ENCODE measurements at regions not wholly inside any gene's neighbourhood (a gene's known extent, or its start where the extent isn't known, plus 50 kb on each side); places are given as distances from the start of the nearest gene placed in this dataset.

DNA sequence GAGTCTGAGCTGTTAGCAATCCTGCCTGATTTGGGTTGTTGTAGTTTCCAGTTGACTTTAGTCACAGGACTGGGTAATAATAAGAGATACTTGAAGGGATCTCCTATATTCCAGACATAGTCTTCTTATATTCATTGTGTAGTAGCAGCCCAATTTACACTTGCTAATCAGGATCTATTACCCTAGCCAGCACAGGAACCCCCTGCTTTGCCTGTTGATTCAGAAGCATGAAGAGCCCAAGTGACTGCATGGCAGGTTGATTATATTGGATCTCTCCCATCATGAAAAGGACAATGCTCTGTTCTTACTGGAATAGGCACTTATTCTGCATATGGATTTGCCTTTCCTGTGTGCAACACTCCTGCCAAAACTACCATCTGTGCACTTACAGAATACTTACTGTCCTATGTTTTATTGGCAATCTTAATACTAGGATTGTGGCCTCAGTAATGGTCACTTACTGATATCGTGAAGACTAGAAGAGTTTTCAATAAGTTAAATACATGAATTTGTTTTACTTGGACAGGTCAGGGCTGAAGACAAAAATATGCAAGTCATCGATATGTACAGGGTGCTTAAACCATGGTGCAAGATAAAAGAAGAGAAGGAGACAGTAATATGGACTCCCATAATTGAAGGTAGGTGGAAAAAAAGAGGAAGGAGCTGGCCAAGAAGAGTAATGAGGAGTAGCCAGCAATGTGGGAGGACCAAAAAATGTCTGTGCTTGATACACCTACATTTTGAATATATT lies 304.1 kb downstream of the MCTP2 start:
- H3K4me1 ChIP-seq (ENCODE audit: control insufficient read depth, insufficient read depth, low read length), result peaks cover 8% of the 10 kb centered on the region

DNA sequence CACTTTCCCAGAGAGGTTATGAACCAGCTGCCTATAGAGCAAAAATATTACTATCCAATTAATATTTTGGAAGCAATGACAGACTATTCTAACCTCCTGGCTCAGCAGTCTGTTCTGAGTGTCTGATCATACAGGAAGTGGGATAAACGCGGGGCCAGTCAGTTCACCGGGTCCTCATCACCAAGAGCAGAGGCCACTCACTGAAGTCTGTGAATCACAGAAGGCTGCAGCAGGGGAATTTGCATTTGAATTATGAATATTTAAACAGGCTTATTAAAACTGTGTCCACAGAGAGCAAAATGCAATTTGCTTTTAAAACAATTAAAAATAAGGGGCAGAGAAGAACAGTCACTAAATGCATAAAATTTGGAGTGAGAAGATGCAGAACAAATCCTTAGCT lies 305.2 kb downstream of the MCTP2 start:
- H3K9ac ChIP-seq (ENCODE audit: low read depth, low read length), result no peak overlapping the region
- H3K9me3 ChIP-seq (ENCODE audit: control insufficient read depth, insufficient read depth, low read length), result no peaks in the 10 kb centered on the region

More for the DNA sequence above, 304.1 kb downstream of the MCTP2 start:
- no peak overlapping the region for H3K4me3 ChIP-seq (ENCODE audit: low read depth, low read length)
- no peak overlapping the region for H3K9ac ChIP-seq (ENCODE audit: low read depth, low read length)
- no peaks in the 10 kb centered on the region for H3K27me3 ChIP-seq (ENCODE audit: control insufficient read depth, insufficient read depth, low read length)
- H3K27ac ChIP-seq (ENCODE audit: low read depth, low read length), result no peak overlapping the region
- H3K9me3 ChIP-seq (ENCODE audit: control insufficient read depth, insufficient read depth, low read length), result no peaks in the 10 kb centered on the region
- no peaks in the 10 kb centered on the region for H3K36me3 ChIP-seq (ENCODE audit: control insufficient read depth, insufficient read depth, low read length)

DNA sequence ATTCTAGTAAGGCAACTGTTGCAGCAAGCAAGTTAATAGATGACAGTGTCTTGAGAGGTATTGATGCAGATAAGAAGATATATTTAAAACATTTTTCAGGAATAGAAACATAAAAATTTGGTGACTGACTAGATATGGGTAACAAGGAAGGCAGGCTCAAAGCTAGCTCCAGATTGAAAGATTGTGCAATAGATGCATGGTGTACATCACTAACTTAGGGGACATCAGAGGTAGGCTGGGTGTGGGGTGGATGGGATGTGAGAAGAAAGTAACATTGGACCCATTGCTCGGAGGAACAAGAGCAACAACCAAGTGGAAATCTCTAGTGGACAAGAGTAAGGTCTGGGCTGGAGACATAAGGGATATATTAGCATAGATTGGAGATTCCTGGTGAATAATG lies 306.9 kb downstream of the MCTP2 start:
- H3K4me3 ChIP-seq (ENCODE audit: low read depth, low read length), result no peak overlapping the region
- no peaks in the 10 kb centered on the region for H3K27me3 ChIP-seq (ENCODE audit: control insufficient read depth, insufficient read depth, low read length)
- H3K9ac ChIP-seq (ENCODE audit: low read depth, low read length), result no peak overlapping the region
- no peaks in the 10 kb centered on the region for H3K9me3 ChIP-seq (ENCODE audit: control insufficient read depth, insufficient read depth, low read length)
- H3K27ac ChIP-seq (ENCODE audit: low read depth, low read length), result no peak overlapping the region
- no peaks in the 10 kb centered on the region for H3K36me3 ChIP-seq (ENCODE audit: control insufficient read depth, insufficient read depth, low read length)
- no peaks in the 10 kb centered on the region for H3K4me1 ChIP-seq (ENCODE audit: control insufficient read depth, insufficient read depth, low read length)

More for the DNA sequence above, 305.2 kb downstream of the MCTP2 start:
- Histone ChIP-seq H3K4me1 (ENCODE audit: control insufficient read depth, insufficient read depth, low read length) (peaks cover 8% of the 10 kb centered on the region), H3K27ac (ENCODE audit: low read depth, low read length) (no peak overlapping the region), H3K27me3 (ENCODE audit: control insufficient read depth, insufficient read depth, low read length) (no peaks in the 10 kb centered on the region), H3K36me3 (ENCODE audit: control insufficient read depth, insufficient read depth, low read length) (no peaks in the 10 kb centered on the region), H3K4me3 (ENCODE audit: low read depth, low read length) (no peak overlapping the region)

DNA sequence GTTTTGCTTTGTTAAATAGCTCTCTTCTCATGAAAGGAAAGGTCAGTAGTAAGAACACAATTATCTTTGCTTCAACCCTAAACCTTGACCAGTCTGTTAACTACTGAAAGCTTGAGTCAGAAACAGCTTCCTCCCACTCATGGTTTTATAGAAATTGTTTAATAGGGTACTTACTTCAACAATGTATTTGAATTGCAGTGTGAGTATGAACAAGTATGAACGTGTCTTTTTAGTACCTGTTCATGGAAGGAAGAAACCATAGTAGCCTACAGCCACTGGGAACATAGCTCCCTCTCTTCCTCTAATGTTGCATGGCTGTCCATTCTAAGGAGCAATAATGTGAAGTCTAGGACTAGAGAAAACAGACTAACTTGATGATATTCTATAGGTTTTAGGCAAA lies 311.0 kb downstream of the MCTP2 start:
- Histone ChIP-seq H3K36me3 (ENCODE audit: control insufficient read depth, insufficient read depth, low read length) (no peaks in the 10 kb centered on the region), H3K4me3 (ENCODE audit: low read depth, low read length) (no peak overlapping the region), H3K4me1 (ENCODE audit: control insufficient read depth, insufficient read depth, low read length) (no peaks in the 10 kb centered on the region), H3K27ac (ENCODE audit: low read depth, low read length) (no peak overlapping the region), H3K9me3 (ENCODE audit: control insufficient read depth, insufficient read depth, low read length) (no peaks in the 10 kb centered on the region), H3K27me3 (ENCODE audit: control insufficient read depth, insufficient read depth, low read length) (no peaks in the 10 kb centered on the region), H3K9ac (ENCODE audit: low read depth, low read length) (no peak overlapping the region)

DNA sequence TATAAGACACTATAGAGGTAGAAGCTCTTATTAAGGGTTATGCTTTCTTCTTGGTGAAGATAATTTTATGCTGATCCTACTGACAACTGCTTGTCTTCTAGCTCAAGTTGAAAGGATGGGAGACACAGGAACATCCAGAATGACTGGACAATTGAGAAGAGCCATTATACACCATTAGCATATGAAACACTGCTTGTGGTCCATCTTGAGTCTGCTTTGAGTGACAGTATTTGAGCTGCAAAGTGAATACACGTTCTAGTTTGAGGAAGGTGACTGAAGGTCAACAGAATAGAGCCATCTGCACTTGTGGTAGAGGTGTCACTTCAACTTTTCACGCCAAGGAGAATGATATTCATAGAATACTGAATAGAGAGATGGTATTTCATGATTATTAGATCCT lies 315.4 kb downstream of the MCTP2 start:
- no peaks in the 10 kb centered on the region for H3K9me3 ChIP-seq (ENCODE audit: control insufficient read depth, insufficient read depth, low read length)
- no peaks in the 10 kb centered on the region for H3K36me3 ChIP-seq (ENCODE audit: control insufficient read depth, insufficient read depth, low read length)
- H3K4me3 ChIP-seq (ENCODE audit: low read depth, low read length), result no peak overlapping the region
- H3K9ac ChIP-seq (ENCODE audit: low read depth, low read length), result no peak overlapping the region
- H3K4me1 ChIP-seq (ENCODE audit: control insufficient read depth, insufficient read depth, low read length), result no peaks in the 10 kb centered on the region
- H3K27ac ChIP-seq (ENCODE audit: low read depth, low read length), result no peak overlapping the region
- H3K27me3 ChIP-seq (ENCODE audit: control insufficient read depth, insufficient read depth, low read length), result no peaks in the 10 kb centered on the region

DNA sequence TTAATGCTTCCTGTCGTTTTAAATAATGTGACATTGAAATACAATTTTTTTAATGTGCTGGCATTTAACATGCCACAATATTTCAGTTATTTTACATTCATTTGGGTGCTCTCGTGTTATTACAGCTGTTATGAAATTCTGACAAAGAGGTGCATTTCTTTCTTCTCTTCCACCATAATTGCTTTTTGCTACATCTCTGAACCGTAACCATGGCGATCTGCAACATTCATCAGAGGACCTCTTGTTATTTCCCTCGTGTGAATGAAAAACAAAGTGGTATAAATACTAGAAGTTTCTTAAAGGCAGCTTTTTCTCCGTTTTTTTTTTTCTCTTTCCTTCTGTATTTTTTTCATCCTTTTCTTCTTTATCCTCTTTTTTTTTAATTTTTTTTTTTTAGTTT lies 316.4 kb downstream of the MCTP2 start:
- H3K9me3 ChIP-seq (ENCODE audit: control insufficient read depth, insufficient read depth, low read length), result no peaks in the 10 kb centered on the region
- H3K27me3 ChIP-seq (ENCODE audit: control insufficient read depth, insufficient read depth, low read length), result no peaks in the 10 kb centered on the region
- no peaks in the 10 kb centered on the region for H3K36me3 ChIP-seq (ENCODE audit: control insufficient read depth, insufficient read depth, low read length)
- no peak overlapping the region for H3K4me3 ChIP-seq (ENCODE audit: low read depth, low read length)
- H3K27ac ChIP-seq (ENCODE audit: low read depth, low read length), result no peak overlapping the region
- no peak overlapping the region for H3K9ac ChIP-seq (ENCODE audit: low read depth, low read length)
- H3K4me1 ChIP-seq (ENCODE audit: control insufficient read depth, insufficient read depth, low read length), result no peaks in the 10 kb centered on the region

DNA sequence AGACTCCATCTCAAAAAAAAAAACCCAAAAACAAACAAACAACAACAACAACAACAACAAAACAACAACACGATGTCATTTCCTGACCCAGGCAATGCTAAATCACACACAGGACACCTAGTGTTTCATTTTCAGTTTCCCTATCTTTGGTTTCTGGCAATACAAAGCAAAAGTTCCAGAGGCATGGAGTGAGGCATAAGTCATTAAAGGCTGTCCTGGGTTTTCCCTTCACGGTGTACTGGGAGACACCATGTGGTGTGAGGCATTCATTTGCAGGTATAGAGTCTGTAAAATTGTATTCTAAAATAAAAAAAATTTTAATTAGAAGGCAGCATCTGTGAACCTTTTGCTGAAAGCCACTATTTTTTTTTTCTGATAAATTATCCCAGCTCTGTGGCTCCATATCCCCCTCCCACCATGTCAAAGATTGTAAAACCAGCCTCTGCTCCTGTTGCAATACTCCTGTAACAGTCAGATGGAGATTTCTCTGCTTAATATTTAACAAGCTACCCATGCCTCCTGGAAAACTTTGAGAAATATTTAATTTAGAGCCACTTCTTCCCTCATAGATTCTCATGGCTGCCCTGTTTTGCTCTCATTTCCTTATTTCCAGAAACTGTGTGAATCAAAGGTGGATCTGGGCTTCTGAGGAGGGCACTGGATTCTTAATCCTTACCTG lies 324.6 kb downstream of the MCTP2 start:
- no peak overlapping the region for H3K4me3 ChIP-seq (ENCODE audit: low read depth, low read length)
- no peak overlapping the region for H3K27ac ChIP-seq (ENCODE audit: low read depth, low read length)
- H3K27me3 ChIP-seq (ENCODE audit: control insufficient read depth, insufficient read depth, low read length), result no peaks in the 10 kb centered on the region
- H3K36me3 ChIP-seq (ENCODE audit: control insufficient read depth, insufficient read depth, low read length), result no peaks in the 10 kb centered on the region
- no peaks in the 10 kb centered on the region for H3K4me1 ChIP-seq (ENCODE audit: control insufficient read depth, insufficient read depth, low read length)
- no peaks in the 10 kb centered on the region for H3K9me3 ChIP-seq (ENCODE audit: control insufficient read depth, insufficient read depth, low read length)
- H3K9ac ChIP-seq (ENCODE audit: low read depth, low read length), result no peak overlapping the region

DNA sequence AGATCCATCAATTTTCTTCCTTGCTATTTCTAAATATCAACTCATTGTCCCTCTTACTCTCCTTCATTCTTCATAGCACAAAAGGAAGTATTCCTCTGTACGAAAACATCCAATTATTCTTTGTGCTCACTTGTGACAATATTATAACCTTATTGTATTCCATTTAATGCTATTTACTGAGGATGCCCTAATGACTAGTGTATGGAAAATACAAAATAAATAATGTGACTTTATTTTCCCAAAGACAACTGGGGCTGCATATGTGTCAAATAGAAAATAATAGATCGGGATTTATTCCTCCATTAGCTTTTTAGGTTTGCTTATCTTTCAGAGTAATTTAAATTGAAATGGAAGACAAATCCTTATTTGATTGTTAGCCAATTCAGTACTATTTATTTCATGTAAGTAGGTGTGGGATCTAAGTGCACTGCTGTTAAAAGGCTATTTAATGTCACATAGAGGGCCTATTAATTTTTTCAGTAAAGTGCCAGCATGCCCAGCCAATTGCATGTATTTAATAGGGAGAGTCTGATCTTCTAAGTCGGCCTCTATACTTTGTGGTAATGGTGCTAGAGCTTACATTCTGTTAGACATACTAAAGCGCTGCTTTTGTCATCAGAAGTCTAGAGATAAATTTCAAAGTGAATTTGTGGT lies 329.8 kb downstream of the MCTP2 start:
- Histone ChIP-seq H3K9me3 (ENCODE audit: control insufficient read depth, insufficient read depth, low read length) (0 out of 2 replicates have a peak, but pooled peaks cover 2% of the 10 kb centered on the region), H3K4me3 (ENCODE audit: low read depth, low read length) (no peak overlapping the region), H3K27me3 (ENCODE audit: control insufficient read depth, insufficient read depth, low read length) (no peaks in the 10 kb centered on the region), H3K27ac (ENCODE audit: low read depth, low read length) (no peak overlapping the region), H3K36me3 (ENCODE audit: control insufficient read depth, insufficient read depth, low read length) (no peaks in the 10 kb centered on the region), H3K4me1 (ENCODE audit: control insufficient read depth, insufficient read depth, low read length) (no peaks in the 10 kb centered on the region), H3K9ac (ENCODE audit: low read depth, low read length) (no peak overlapping the region)

DNA sequence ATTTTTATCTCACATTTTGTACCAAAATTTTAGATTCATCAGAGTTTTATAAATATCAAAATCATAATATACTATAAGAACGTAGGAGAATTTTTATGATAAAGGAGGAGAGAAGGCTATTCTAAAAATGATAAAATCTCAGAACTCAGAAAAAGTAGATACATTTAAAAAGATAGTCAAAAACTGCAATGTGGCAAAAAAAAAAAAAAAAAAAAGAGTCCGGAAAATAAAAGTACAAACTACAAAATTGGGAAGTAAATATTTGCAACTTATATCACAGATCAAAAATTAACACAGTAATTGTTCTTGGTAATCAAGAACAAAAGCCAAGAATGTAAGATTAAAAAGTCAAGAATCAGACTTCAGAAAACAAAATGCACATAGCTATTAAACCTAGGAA lies 332.1 kb downstream of the MCTP2 start:
- Histone ChIP-seq H3K4me3 (ENCODE audit: low read depth, low read length) (no peak overlapping the region), H3K9ac (ENCODE audit: low read depth, low read length) (no peak overlapping the region), H3K4me1 (ENCODE audit: control insufficient read depth, insufficient read depth, low read length) (no peaks in the 10 kb centered on the region), H3K27ac (ENCODE audit: low read depth, low read length) (no peak overlapping the region), H3K27me3 (ENCODE audit: control insufficient read depth, insufficient read depth, low read length) (no peaks in the 10 kb centered on the region), H3K36me3 (ENCODE audit: control insufficient read depth, insufficient read depth, low read length) (no peaks in the 10 kb centered on the region), H3K9me3 (ENCODE audit: control insufficient read depth, insufficient read depth, low read length) (0 out of 2 replicates have a peak, but pooled peaks cover 2% of the 10 kb centered on the region)

DNA sequence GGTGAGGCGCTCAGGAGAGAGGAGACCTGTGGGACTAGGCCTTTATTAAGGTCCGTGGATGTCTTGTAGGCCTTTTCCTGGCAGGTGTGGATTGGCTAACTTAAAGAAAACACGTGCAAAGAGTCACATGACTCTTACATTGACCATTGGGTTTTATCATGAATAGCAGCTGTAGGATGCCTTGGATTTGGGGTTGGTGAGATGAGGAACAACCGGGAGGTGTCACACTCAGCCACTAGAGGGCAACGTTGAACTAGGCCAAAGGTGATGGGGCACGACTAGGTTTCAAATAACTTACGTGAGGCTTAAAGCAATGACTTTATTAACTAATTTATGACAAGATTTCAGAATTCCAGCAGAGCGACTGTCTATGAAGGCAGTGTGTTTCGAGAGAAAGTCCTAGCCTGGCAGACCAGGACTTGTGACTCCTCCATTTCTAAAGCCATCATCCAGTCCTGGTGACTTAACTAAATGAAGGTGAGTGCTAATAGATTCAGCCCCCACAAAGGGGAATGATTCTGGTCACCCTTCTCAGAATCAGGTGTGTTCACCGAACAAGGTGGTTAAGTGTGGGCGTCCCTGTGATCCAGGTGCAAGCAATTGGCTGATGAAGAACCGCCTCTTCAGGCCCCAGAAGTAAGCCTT lies 345.6 kb downstream of the MCTP2 start:
- no peak overlapping the region for H3K9ac ChIP-seq (ENCODE audit: low read depth, low read length)

DNA sequence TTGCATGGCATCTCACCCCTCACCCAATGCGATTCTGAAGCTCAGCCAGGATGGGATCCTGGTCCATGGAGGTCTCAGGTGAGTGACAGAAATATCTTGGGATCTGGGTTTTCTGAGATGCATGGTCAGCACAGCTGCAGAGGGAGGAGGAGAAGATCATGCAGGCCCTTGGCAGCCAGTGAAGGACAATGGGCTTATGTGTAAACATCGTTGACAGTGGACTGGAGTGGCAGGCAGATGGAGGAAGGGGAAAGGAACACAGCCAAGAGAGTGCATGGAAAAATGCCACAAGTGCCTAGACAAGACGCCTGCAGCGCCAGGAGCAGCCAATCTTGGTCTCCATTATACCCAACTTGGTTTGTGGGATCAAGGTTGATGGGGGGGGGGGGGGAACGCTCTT lies 347.9 kb downstream of the MCTP2 start:
- no peaks in the 10 kb centered on the region for H3K36me3 ChIP-seq (ENCODE audit: control insufficient read depth, insufficient read depth, low read length)
- H3K9me3 ChIP-seq (ENCODE audit: control insufficient read depth, insufficient read depth, low read length), result no peaks in the 10 kb centered on the region
- H3K9ac ChIP-seq (ENCODE audit: low read depth, low read length), result no peak overlapping the region
- no peaks in the 10 kb centered on the region for H3K27me3 ChIP-seq (ENCODE audit: control insufficient read depth, insufficient read depth, low read length)
- no peak overlapping the region for H3K27ac ChIP-seq (ENCODE audit: low read depth, low read length)
- H3K4me3 ChIP-seq (ENCODE audit: low read depth, low read length), result no peak overlapping the region
- no peaks in the 10 kb centered on the region for H3K4me1 ChIP-seq (ENCODE audit: control insufficient read depth, insufficient read depth, low read length)

More for the DNA sequence above, 345.6 kb downstream of the MCTP2 start:
- no peaks in the 10 kb centered on the region for H3K36me3 ChIP-seq (ENCODE audit: control insufficient read depth, insufficient read depth, low read length)
- no peak overlapping the region for H3K4me3 ChIP-seq (ENCODE audit: low read depth, low read length)
- H3K27me3 ChIP-seq (ENCODE audit: control insufficient read depth, insufficient read depth, low read length), result no peaks in the 10 kb centered on the region
- H3K4me1 ChIP-seq (ENCODE audit: control insufficient read depth, insufficient read depth, low read length), result no peaks in the 10 kb centered on the region
- no peak overlapping the region for H3K27ac ChIP-seq (ENCODE audit: low read depth, low read length)
- no peaks in the 10 kb centered on the region for H3K9me3 ChIP-seq (ENCODE audit: control insufficient read depth, insufficient read depth, low read length)
